HG03060 (cell line): ENCODE measurements at regions not wholly inside any gene's neighbourhood (a gene's known extent, or its start where the extent isn't known, plus 50 kb on each side); places are given as distances from the start of the nearest gene placed in this dataset.

ENCODE experiments used
- ATAC-seq: cut with Tn5 transposase; IDR thresholded peaks from one replicate; pipeline ENCODE4 v1.9.1; 2021; ENCODE audit warnings: low read depth, moderate number of reproducible peaks; ENCODE audit not compliant: unreplicated experiment

DNA sequence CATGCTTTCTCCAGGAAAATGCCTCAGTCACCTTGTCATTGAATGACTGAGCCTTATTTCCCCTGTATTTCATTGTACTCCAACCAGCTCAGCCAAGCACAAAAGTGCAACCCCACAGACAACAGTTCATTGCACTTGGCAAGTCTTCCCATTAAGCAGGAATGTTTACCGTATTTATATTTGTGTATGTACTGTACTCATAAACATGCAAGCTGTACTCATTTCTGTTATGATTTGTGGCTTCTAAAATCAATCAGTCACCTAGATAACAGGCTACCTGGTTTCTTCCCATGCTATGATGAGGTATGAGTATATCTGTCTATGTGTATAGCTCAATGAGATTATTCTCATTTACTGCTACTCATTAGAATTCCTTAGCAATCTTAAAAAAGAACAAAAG is 505.5 kb upstream of the FAM98A start:
- no peak for ATAC-seq

GRCh38 chr2:34103437-34103836 is 504.3 kb upstream of the FAM98A start:
- no peak for ATAC-seq

DNA sequence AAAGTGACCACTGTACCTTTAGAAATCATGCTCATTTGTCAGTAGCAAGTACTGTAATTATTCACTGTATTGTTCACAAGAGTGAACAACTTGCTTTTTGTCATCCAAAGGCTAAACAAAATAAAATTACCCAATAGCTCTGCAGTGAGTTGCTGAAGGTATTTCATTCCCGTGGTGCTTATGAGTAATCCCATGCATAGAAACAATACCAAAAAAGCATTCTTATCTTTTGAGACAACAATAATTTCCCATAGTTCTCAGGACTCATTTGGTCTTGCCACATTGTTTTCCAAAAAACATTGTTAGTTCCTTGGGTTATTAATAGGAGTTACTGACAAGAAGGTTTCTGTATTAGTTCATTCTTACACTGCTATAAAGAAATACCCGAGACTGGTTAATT is 503.2 kb upstream of the FAM98A start:
- no peak for ATAC-seq

DNA sequence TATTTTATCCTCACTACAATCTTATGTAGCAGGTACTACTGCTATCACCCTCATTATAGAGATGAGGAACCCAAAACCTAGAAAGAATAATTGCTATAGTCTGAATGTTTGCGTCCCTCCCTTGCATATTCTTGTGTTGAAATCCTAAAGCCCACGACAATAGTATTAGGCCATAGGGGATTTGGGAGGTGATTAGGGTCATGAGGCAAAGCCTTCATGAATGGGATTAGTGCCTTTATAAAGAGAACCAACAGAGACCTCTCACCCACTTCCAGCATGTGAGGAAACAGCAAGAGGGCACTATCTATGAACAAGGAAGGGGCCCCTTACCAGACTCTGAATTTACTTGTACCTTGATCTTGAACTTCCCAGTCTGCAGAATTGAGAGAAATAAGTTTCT is 500.3 kb upstream of the FAM98A start:
- no peak for ATAC-seq

- ATAC-seq, result no peak
Measured at GRCh38 chr2:34098256-34098655, 499.2 kb upstream of the FAM98A start.

DNA sequence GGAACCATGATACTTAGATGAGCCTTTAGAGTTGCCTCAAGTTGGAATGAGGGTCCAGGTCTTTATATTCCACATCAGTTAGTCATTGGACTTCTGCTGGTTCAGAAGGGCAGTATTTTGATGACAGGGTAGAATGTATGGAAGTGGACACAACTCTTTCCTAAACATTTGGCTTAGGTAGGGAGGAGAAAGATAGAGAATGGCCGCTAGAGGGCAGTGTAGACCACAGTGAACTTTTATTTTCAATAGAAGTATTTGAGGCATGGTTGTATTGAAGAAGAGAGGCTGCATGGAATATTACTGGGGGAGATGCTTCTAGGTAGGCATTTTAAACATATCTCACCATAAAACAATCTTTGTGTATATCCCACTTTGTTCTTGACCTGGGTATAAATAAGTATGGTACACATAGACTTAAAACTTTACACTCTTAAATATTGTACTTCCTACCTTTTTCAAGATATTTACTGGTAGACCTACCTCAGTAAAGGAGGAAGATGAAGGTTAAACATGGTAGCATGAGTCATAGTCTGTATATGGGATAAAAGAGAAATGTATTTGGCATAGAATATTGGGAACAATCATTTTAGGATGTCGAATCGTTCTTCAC is 497.6 kb upstream of the FAM98A start:
- ATAC-seq, result no peak

DNA sequence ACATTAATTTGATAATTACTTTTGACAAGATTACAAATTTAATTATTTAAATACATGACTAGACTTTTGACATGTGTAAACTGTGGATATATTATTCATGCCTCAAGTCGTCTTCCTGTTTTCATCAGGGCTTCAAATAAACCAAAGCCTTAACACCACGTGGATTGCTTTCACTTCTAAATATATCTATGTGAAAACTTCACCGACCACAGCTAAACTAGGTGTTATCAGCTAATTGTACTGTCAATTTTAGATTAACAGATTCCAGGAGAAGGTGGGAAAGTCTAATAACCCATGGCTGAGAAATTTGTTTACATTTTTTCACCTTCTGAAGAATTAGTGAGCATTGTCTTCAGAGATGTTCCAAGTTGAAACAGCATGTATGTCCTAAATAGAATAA is 494.7 kb upstream of the FAM98A start:
- no peak for ATAC-seq

DNA sequence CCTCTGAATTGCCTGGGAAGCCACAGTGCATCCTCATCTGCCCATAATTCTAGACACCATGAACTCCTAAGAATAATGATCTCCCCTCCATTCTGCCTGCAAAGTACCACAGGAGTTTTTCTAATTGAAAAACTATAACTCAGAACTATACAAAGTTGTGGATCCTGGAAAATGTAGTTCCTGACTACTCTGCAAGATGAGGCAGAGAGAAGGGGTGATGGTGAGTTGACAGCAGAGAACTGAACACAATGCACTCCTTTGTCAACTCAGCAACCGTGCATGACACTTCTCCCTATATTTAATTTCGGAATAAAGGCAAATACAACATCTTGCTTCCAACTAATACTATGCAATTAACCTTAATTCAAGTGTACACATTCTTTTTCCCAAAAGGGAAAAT is 471.1 kb upstream of the FAM98A start:
- no peak for ATAC-seq

GRCh38 chr2:34069604-34070003 is 470.5 kb upstream of the FAM98A start:
- no peak for ATAC-seq

GRCh38 chr2:34050413-34050812 is 451.3 kb upstream of the FAM98A start:
- ATAC-seq, result no peak

DNA sequence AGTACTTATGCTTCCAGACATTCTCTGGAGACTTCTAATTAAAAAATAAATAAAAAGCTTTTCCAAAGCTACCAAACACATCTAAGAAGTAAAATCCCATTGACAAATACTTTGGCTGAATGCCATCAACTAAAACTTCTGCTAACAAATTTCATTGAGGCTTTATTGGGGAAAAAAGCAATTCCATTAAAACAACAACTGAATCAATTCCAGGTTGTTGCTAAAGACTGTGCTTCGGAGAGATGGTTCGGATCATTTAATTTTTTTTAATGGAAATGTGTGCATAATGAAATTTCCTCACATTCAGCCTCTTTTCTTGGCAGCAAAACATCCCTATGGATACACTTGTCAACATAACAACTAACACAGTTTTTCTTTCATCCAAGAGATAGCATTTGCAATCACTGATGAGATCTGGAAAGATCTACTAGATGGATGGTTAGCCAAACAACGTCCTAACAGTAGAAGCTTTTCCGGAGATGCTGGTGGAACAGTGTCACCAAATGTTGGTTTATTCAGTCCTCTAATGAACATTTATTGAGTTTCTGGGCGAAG is 446.1 kb upstream of the FAM98A start:
- ATAC-seq, result no peak

- ATAC-seq, result no peak
Measured at GRCh38 chr2:34037886-34038285, 438.8 kb upstream of the FAM98A start.

DNA sequence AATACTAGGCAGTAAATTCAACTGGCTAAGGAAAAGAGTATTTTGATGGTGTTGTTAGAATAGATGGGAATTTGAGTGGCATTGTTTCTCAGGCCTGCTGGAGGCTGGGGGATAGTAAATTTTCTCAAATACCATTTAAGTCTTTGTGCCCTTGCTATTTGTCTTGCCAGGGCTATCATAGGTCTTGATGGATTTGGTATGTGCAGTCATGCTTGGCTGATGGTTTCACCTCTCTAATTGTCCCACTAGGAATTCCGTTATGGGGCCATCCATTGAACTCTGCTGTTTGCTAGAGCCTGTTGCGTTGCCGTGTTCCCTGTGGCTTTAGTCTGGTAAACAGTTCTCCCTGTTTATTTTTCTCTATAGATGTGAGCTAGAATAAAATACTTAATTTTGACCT is 438.1 kb upstream of the FAM98A start:
- no peak for ATAC-seq

GRCh38 chr2:34031097-34031496 is 432.0 kb upstream of the FAM98A start:
- ATAC-seq, result no peak

- ATAC-seq, result no peak
Measured at GRCh38 chr2:34030273-34030672, 431.2 kb upstream of the FAM98A start.

DNA sequence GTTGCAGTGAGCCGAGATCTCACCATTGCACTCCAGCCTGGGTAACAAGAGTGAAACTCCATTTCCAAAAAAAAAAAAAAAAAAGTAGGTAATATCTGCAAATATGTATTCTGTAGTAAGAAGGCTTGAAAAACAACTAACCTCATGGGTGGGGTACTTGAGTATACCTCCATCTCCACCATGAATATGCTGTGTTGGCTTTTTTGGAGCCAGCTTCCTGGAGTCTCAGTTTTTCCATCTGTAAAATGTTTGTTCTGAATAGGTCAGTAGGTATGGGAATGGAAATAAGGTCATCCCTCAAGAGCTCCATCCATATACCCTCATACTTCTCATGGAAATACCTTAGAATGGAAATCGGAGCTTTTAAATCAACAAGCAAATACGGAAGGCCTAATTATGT is 430.0 kb upstream of the FAM98A start:
- no peak for ATAC-seq

DNA sequence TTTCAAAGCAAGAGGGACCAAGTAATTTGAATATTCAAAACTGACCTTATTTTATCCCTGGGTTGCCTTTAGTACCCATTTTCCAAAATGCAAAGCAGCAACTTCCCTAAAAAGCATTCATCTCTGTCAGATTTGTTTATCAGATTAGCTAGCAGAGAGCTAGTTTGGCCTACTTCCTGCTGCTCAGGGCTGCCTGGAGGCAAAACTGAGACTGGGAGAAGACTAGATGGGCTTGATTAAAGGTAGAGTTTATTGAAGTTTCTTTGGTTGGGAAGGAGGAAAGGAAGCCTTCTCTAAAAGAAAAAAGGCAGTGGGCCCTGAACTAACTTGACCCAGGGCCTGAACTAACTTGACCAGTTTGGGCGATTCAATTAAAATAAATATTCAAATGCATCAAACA is 426.1 kb upstream of the FAM98A start:
- ATAC-seq, result no peak

- ATAC-seq, result peak; percentile 62
Measured at GRCh38 chr2:34012715-34013302, 413.7 kb upstream of the FAM98A start.

GRCh38 chr2:34011684-34012083 is 412.6 kb upstream of the FAM98A start:
- ATAC-seq, result no peak

DNA sequence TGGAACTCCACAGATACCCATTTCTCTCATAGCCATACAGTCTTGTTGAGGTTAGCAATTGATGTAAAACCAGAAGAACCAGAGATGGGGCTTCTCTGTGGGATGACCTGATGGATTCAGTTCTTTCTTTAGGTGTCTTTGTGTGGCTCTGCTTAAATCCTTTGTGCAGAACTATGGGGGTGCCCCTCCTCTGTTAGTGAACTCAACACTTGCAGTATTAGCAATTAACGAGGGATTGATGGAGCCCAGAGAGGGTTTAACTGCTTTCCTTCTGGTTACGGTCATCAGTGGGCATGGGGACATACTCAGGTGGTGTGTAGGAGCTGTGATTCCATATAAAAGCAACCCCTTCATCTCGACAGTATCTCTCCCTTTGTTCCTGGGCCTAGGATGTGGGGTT is 406.8 kb upstream of the FAM98A start:
- no peak for ATAC-seq

DNA sequence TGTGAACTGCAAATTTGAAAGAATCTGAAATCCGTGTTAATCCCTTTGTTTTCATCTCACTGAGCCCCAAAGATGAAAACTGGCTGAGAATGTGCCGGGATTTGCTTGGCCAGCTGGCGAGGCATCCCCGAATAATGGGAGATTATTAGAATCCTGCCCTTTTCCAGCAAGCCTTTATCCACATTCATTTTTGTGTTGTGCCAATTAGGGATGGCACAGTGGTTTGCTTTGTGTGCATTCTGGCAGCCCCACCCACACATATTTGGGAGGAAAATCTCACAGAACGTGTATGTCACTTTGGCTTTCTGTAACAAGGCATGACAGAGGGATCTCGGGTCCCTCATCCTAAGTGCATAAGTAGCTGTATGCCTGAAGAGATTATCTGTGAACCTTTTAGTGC is 405.8 kb upstream of the FAM98A start:
- no peak for ATAC-seq

DNA sequence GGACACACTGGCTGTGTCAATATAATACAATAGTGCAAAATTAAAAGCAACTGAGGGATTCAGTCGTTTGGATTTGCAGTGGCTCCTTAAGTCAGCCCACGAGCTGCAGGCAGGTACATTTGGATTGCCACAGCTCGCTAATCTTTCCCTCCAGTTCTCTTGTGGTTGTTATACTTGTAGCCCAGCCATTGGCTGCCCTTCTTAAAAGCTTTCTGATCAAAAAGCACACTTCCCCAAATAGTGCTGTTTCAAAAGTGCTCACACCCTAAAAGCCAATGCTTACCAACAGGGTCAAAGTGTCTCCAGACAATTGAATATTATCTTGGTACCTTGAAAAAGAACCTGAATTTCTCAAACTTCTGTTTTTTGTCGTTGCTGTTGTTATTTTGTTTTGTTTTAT is 404.7 kb upstream of the FAM98A start:
- ATAC-seq, result no peak

DNA sequence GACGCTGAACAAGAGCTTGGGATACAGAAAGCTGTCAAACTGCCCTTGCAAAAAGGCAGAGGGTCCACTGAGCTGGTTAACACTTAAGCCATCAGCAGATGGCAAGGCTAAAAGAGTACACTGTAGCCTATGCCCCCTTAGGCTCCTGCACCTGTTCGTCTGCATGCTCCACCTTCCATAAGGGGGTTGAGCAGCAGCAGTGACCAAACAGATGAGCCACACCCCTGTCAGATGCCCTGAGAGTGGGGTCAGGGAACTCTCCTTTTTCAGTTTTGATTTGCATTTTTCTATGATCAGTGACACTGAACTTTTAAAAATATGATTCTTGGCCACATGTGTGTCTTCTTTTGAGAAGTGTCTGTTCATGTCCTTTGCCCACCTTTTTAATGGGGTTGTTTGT is 402.5 kb upstream of the FAM98A start:
- ATAC-seq, result no peak
